ENCODE measurements at regions not wholly inside any gene's neighbourhood (a gene's known extent, or its start where the extent isn't known, plus 50 kb on each side); places are given as distances from the start of the nearest gene placed in this dataset.

DNA sequence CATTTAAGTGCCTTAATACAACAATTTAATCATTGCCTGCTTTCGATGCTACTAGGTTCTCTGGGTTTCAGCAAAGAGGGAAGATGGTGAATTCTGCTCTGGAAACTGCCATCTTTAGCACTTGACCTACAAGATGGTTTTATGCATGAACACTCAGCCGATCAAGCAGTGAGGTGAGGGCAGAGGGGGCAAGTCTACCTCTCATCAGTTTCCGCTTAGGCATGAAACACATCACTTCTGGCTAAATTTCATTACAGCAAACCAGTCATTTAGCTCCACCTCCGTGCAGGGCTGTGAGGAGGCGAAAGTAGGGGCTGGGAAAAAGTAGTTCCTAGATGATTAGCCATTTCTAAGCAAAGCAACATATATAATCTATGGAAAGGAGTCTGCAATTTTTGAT, 1018.0 kb downstream of the CDH18 start:
- no peak for TF ChIP-seq EZH2 (IDR thresholded peaks at IDR 0.05; ENCODE audit: borderline replicate concordance)

DNA sequence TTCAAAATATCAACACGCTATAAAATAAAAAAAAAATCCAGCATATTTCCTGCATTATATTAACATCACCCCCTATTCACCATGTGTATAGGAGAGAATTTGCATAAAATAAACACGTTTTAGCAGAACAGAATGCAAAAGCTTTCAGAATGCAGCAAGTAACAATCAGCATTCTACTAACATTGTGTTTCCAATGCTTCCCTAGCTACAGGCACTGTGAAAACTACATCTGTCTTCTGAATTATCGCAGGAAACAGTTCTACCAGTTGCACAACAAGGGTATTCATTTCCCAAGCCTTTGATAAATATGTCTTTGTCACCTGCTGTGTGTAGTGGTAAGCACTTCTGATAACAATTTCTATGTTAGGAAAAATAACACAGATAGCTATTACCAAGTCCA, 1015.8 kb downstream of the CDH18 start:
- Histone ChIP-seq H3K4me3 (no peak overlapping the region), H3K4me1 (ENCODE audit: insufficient read depth) (no peaks in the 10 kb centered on the region), H3K27me3 (no peaks in the 10 kb centered on the region), H3K9me3 (ENCODE audit: low read depth) (no peaks in the 10 kb centered on the region), H4K20me1 (ENCODE audit: insufficient read depth, poor library complexity, severe bottlenecking) (no peaks in the 10 kb centered on the region), H3K79me2 (no peaks in the 10 kb centered on the region), H3K4me2 (no peak overlapping the region), H3K9me2 (replicated peaks; ENCODE audit: insufficient read depth) (no peaks in the 10 kb centered on the region), H2AFZ (no peak overlapping the region), H3K27ac (no peak overlapping the region), H3K36me3 (replicated peaks; ENCODE audit: insufficient read depth, low read depth) (no peaks in the 10 kb centered on the region)
- 73% methylated on average over 3 of the region's 3 CpGs for WGBS (ENCODE audit: low lambda C conversion rate, missing lambda C conversion rate)
- no peak for DNase-seq (ENCODE audit: low spot score)
- TF ChIP-seq EZH2phosphoT487 (IDR thresholded peaks at IDR 0.05; ENCODE audit: low read depth, severe bottlenecking, unreplicated experiment) (no peak), EZH2 (IDR thresholded peaks at IDR 0.05; ENCODE audit: borderline replicate concordance) (no peak), CTCF (IDR thresholded peaks at IDR 0.05; ENCODE audit: poor library complexity) (no peak)

More for the DNA sequence above, 1018.0 kb downstream of the CDH18 start:
- no peak overlapping the region for H2AFZ ChIP-seq
- H3K4me1 ChIP-seq (ENCODE audit: insufficient read depth) = no peaks in the 10 kb centered on the region
- H3K9me3 ChIP-seq (ENCODE audit: low read depth) = no peaks in the 10 kb centered on the region
- no peaks in the 10 kb centered on the region for H3K36me3 ChIP-seq (replicated peaks; ENCODE audit: insufficient read depth, low read depth)
- no peaks in the 10 kb centered on the region for H3K79me2 ChIP-seq
- WGBS (ENCODE audit: low lambda C conversion rate, missing lambda C conversion rate) = 87% methylated on average over 5 of the region's 5 CpGs
- H3K9me2 ChIP-seq (replicated peaks; ENCODE audit: insufficient read depth) = no peaks in the 10 kb centered on the region
- no peaks in the 10 kb centered on the region for H3K27me3 ChIP-seq
- H3K4me2 ChIP-seq = no peak overlapping the region
- no peak for DNase-seq (ENCODE audit: low spot score)
- no peak overlapping the region for H3K4me3 ChIP-seq
- no peak overlapping the region for H3K27ac ChIP-seq
- H4K20me1 ChIP-seq (ENCODE audit: insufficient read depth, poor library complexity, severe bottlenecking) = no peaks in the 10 kb centered on the region

DNA sequence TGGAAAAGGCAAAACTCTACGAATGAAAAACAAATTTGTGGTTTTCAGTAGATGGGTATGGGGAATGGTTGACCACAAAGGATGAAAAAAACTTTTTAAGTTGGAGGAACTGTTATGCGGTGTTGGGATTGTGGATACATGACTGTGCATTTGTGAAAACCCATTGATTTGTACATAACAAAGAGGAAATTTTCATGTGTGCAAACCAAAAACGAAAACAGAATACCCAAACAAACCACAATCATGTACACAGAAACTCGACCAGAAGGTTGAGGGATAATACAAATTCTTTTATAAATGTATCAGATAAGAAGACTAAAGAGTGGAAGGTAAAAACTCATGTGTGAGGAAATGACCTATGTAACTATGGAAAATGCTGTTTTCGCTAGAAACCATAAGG, 1012.4 kb downstream of the CDH18 start:
- DNase-seq (ENCODE audit: low spot score) = no peak

DNA sequence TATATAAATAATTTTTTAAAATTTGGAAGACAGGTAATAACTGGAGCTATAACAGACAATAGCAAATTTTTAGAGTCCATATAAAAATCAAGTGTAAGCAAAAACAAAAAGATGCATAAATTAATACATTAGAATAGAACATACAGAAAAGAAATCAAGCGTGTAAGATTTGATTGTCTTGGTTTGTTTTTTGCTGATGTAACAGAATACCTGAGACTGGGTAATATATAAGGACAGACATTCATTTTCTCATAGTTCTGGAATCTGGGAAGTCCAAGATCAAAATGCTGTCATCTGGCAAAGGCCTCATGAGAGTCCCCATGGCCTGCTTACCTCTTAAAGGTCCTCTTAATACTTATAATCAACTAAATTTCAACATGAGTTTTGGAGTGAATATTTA, 1010.1 kb downstream of the CDH18 start:
- no peaks in the 10 kb centered on the region for H3K9me3 ChIP-seq (ENCODE audit: low read depth)
- no peak overlapping the region for H3K27ac ChIP-seq
- DNase-seq (ENCODE audit: low spot score) = no peak
- no peaks in the 10 kb centered on the region for H3K36me3 ChIP-seq (replicated peaks; ENCODE audit: insufficient read depth, low read depth)
- H3K9me2 ChIP-seq (replicated peaks; ENCODE audit: insufficient read depth) = no peaks in the 10 kb centered on the region
- TF ChIP-seq EZH2 (IDR thresholded peaks at IDR 0.05; ENCODE audit: borderline replicate concordance) = no peak
- no peak for TF ChIP-seq EZH2phosphoT487 (IDR thresholded peaks at IDR 0.05; ENCODE audit: low read depth, severe bottlenecking, unreplicated experiment)
- no peak for TF ChIP-seq CTCF (IDR thresholded peaks at IDR 0.05; ENCODE audit: poor library complexity)
- H3K4me3 ChIP-seq = no peak overlapping the region
- H4K20me1 ChIP-seq (ENCODE audit: insufficient read depth, poor library complexity, severe bottlenecking) = no peaks in the 10 kb centered on the region
- no peak overlapping the region for H3K4me2 ChIP-seq
- no peaks in the 10 kb centered on the region for H3K27me3 ChIP-seq
- WGBS (ENCODE audit: low lambda C conversion rate, missing lambda C conversion rate) = 92% methylated on average over 1 of the region's 1 CpG
- H3K4me1 ChIP-seq (ENCODE audit: insufficient read depth) = no peaks in the 10 kb centered on the region
- no peaks in the 10 kb centered on the region for H3K79me2 ChIP-seq
- no peak overlapping the region for H2AFZ ChIP-seq

More for the DNA sequence above, 1012.4 kb downstream of the CDH18 start:
- no peak overlapping the region for H3K4me2 ChIP-seq
- H3K9me3 ChIP-seq (ENCODE audit: low read depth) = no peaks in the 10 kb centered on the region
- no peak overlapping the region for H3K27ac ChIP-seq
- no peaks in the 10 kb centered on the region for H3K27me3 ChIP-seq
- H2AFZ ChIP-seq = no peak overlapping the region
- TF ChIP-seq CTCF (IDR thresholded peaks at IDR 0.05; ENCODE audit: poor library complexity) (no peak), EZH2phosphoT487 (IDR thresholded peaks at IDR 0.05; ENCODE audit: low read depth, severe bottlenecking, unreplicated experiment) (no peak), EZH2 (IDR thresholded peaks at IDR 0.05; ENCODE audit: borderline replicate concordance) (no peak)
- H4K20me1 ChIP-seq (ENCODE audit: insufficient read depth, poor library complexity, severe bottlenecking) = no peaks in the 10 kb centered on the region
- H3K9me2 ChIP-seq (replicated peaks; ENCODE audit: insufficient read depth) = no peaks in the 10 kb centered on the region
- WGBS (ENCODE audit: low lambda C conversion rate, missing lambda C conversion rate) = 80% methylated on average over 5 of the region's 5 CpGs
- no peaks in the 10 kb centered on the region for H3K4me1 ChIP-seq (ENCODE audit: insufficient read depth)
- H3K36me3 ChIP-seq (replicated peaks; ENCODE audit: insufficient read depth, low read depth) = no peaks in the 10 kb centered on the region
- H3K79me2 ChIP-seq = no peaks in the 10 kb centered on the region
- H3K4me3 ChIP-seq = no peak overlapping the region
